Coronary artery (tissue), 2 donors: ENCODE measurements at regions not wholly inside any gene's neighbourhood (a gene's known extent, or its start where the extent isn't known, plus 50 kb on each side); places are given as distances from the start of the nearest gene placed in this dataset.

Experiments
- DNase-seq: peaks from one replicate; pipeline ENCODE4 v3.0.0-alpha.2; 2017; ENCODE audit warnings: low spot score
- H3K27ac ChIP-seq, 2 donors: fragments of 200-600 bp; sonication (generic); one replicate each; pipeline ENCODE4 v1.5.1; 2016 to 2019
- H3K4me3 ChIP-seq: fragments of 200-600 bp; sonication (generic); 2 replicates; pipeline ENCODE4 v1.5.1; 2016; ENCODE audit warnings: mild to moderate bottlenecking, moderate library complexity
- TF ChIP-seq, protein P1 (sequence below): fragments of 200-600 bp; sonication (generic); IDR thresholded peaks from one replicate; pipeline ENCODE4 v1.5.1; 2019; ENCODE audit warnings: antibody characterized with exemption

DNA sequence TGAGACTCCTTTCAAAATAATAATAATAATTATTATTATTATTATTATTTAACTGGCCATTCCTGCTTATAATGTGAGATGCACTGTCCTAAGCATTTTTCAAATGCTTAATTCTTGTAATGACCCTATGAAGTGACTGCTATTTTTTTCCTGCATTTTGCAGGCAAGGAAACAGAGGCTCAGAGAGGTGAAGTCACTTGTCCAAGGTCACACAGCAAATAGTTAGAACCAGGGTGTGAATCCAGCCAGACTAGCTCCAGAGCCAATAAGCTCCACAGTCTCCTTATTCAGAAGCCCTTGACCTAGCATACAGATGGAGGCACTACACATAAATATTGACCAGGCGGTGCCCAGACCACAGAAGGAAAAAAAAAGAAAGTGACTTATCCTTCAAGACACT, 77.5 kb upstream of the CACNA1A start:
- no peak overlapping the region for H3K4me3 ChIP-seq
- H3K27ac ChIP-seq: no peak overlapping the region
- no peak for DNase-seq
- TF ChIP-seq, protein P1, sequence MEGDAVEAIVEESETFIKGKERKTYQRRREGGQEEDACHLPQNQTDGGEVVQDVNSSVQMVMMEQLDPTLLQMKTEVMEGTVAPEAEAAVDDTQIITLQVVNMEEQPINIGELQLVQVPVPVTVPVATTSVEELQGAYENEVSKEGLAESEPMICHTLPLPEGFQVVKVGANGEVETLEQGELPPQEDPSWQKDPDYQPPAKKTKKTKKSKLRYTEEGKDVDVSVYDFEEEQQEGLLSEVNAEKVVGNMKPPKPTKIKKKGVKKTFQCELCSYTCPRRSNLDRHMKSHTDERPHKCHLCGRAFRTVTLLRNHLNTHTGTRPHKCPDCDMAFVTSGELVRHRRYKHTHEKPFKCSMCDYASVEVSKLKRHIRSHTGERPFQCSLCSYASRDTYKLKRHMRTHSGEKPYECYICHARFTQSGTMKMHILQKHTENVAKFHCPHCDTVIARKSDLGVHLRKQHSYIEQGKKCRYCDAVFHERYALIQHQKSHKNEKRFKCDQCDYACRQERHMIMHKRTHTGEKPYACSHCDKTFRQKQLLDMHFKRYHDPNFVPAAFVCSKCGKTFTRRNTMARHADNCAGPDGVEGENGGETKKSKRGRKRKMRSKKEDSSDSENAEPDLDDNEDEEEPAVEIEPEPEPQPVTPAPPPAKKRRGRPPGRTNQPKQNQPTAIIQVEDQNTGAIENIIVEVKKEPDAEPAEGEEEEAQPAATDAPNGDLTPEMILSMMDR: no peak

DNA sequence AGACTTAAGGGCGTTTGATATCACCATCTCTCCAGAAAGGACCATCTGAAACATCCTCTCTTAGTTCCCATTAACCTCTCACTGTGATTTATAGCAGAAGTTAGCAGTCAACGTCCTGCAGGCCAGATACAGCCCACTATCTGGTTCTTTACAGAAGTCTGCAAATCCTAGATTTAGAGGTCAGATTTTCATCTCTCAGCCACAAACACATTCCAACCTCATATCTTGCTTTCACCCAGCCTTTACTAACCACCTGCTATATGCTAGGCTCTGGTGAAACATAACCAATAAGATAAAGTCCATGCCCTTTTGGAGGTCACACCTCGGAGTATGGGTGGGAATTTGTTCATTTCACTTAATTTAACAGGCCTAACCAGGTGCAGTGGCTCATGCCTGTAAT, 76.8 kb upstream of the CACNA1A start:
- Histone ChIP-seq H3K4me3 (no peak overlapping the region), H3K27ac (no peak overlapping the region)
- TF ChIP-seq, protein P1: no peak
- no peak for DNase-seq

DNA sequence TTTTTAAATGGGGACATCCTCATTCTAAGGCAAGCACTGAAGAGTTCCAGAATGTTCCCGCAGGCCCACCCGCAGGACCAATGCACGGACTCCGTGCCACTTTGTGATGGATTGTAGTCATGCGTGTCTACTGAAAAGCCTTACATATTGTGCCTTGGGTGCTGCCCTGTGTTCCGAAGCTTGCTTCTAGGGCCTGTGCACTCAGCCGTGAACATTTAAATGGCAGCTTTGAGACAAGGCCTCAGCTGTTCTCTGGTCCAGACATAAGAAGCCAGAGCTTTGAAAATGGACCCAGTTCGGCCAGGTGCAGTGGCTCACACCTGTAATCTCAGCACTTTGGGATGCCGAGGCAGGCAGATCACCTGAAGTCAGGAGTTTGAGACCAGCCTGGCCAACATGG, 75.3 kb upstream of the CACNA1A start:
- H3K4me3 ChIP-seq: no peak overlapping the region
- DNase-seq: no peak
- TF ChIP-seq, protein P1: no peak
- no peak overlapping the region for H3K27ac ChIP-seq

DNA sequence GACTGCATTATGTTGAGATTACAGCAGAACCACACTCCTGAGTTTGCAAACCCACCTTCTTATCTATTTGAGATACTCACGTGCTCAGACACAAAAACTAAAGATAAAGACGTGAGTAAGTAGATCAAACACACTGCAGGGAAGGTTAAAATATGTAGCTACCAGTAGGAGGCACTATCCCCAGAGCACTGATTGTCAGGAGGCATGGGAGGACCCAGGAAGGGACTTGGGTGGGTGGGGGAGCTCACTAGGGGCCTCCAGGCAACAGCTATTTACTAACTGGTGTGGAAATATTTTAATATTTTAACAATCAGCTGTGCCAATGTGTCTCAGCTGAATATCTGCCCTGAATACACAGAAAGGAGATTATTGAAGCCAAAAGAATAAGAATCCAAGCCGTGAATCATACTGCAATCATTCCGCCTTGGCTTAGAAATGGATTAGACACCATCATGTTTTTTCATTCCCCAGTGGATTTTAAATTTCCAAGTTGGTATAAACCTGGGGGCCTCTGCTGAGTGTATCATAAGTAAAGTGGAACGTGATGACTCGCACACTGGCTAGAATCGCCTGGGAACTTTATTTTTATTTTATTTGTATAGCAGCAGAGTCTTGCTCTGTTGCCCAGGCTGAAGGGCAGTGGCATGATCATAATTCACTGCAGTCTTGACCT, 73.2 kb upstream of the CACNA1A start:
- Histone ChIP-seq H3K4me3 (no peak overlapping the region), H3K27ac (no peak overlapping the region)
- DNase-seq: no peak
- TF ChIP-seq, protein P1: no peak

DNA sequence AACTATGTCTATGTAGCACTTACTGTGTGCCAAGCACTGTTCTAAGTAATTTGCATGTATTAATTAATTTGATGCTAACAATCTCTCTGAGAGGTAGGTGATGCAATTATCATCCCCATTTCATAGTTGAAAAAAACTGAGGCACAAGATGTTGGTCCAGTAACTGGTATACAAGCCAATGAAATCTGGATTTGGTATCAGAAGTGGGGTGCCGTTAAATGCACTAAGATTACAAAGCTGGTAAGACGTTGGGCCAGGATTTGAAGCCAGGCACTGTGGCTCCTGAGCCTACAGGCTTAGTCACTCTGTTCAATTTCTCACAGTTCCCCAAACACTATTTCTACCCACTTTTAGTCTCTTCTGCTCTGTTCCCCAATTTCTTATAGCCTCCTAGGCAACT, 70.4 kb upstream of the CACNA1A start:
- Histone ChIP-seq H3K4me3 (peak overlapping the region; percentile 1), H3K27ac (no peak overlapping the region)
- DNase-seq: no peak
- TF ChIP-seq, protein P1: no peak

DNA sequence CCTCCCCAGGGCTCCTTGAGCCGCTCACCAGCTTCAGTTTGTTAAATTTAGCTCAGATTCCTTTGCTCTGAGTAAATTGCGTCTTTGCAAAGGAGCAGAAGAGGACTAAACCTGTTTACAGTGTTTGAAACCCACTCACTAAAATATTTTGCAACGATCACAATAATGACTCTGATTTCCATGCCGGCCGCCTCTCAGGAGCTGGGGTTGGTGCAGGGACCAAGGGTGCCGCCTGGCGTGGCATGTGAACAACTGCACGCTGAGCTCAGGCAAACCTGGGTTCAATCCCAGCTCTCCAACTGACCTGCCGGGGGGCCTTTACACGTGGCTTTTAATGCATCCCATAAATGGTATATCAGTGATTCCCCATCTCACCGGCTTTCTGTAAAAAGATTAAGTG, 68.7 kb upstream of the CACNA1A start:
- Histone ChIP-seq H3K4me3 (no peak overlapping the region), H3K27ac (no peak overlapping the region)
- TF ChIP-seq, protein P1: no peak
- no peak for DNase-seq

DNA sequence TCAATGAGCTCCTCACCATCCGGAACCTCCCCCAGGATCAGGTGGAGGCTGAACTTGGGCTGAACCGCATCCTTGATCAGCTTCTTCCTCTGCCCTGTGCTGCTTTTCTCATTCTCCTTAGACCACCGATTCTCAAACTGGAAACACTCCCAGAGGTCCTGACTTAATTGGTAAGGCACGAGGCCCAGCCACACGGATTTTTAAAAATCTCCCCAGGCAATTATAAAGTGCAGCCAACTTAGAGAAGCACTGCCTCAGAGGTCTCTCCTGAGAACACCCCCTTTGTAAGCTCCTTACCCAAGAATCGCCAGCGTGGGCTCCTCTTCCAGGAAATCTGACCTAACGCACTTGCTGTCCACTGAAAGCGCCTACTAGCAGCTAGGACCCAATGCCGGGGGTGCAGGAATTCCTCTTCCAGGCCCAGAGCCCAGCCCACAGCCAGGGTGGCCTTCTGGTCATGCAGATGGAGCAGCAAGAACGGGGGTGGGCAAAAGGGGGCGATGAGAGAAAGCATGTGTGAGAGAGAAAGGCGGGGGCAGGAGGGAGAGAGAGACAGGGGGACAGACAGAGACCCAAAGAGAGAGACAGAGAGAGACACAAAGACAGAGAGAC, 66.9 kb upstream of the CACNA1A start:
- no peak overlapping the region for H3K4me3 ChIP-seq
- TF ChIP-seq, protein P1: no peak
- no peak overlapping the region for H3K27ac ChIP-seq
- no peak for DNase-seq
